SKM-1 treated with dmso at 0.1 percent for 144 hours (cell line): ENCODE measurements at regions not wholly inside any gene's neighbourhood (a gene's known extent, or its start where the extent isn't known, plus 50 kb on each side); places are given as distances from the start of the nearest gene placed in this dataset.
"Not testable (repeated sequence)": the region's sequence is repeated elsewhere in the genome, so short reads cannot be mapped to it uniquely, and the experiment has no call there.

ENCODE experiments used
- DNase-seq: peaks from one replicate; lab custom pipeline; 2025; ENCODE audit not compliant: unreplicated experiment; lab: John Stamatoyannopoulos, UW

- no peak for DNase-seq
These were observed 244.4 kb downstream of the DAD1 start for GRCh38 chr14:22344673-22345072.

GRCh38 chr14:22344209-22344608 is 244.8 kb downstream of the DAD1 start:
- DNase-seq: not testable (repeated sequence)

GRCh38 chr14:22341049-22341448 is 248.0 kb downstream of the DAD1 start:
- no peak for DNase-seq

GRCh38 chr14:22338917-22339715 is 249.9 kb downstream of the DAD1 start:
- no peak for DNase-seq

GRCh38 chr14:22338381-22338780 is 250.6 kb downstream of the DAD1 start:
- DNase-seq: no peak

GRCh38 chr14:22337938-22338337 is 251.1 kb downstream of the DAD1 start:
- no peak for DNase-seq

- no peak for DNase-seq
These were observed 251.5 kb downstream of the DAD1 start for GRCh38 chr14:22337521-22337920.

GRCh38 chr14:22336031-22336430 is 253.0 kb downstream of the DAD1 start:
- no peak for DNase-seq

- DNase-seq: no peak
These were observed 254.4 kb downstream of the DAD1 start for GRCh38 chr14:22334627-22335026.

GRCh38 chr14:22334275-22334577 is 254.8 kb downstream of the DAD1 start:
- no peak for DNase-seq

GRCh38 chr14:22333422-22334274 is 255.4 kb downstream of the DAD1 start:
- no peak for DNase-seq

- no peak for DNase-seq
These were observed 256.2 kb downstream of the DAD1 start for GRCh38 chr14:22332686-22333421.

GRCh38 chr14:22329371-22329770 is 259.7 kb downstream of the DAD1 start:
- no peak for DNase-seq

GRCh38 chr14:22325676-22326400 is 263.2 kb downstream of the DAD1 start:
- no peak for DNase-seq

GRCh38 chr14:22320362-22320750 is 268.7 kb downstream of the DAD1 start:
- DNase-seq: no peak

- DNase-seq: peak; percentile 21
These were observed 269.3 kb downstream of the DAD1 start for GRCh38 chr14:22319526-22320361.

GRCh38 chr14:22318951-22319350 is 270.1 kb downstream of the DAD1 start:
- DNase-seq: no peak

GRCh38 chr14:22316473-22316872 is 272.6 kb downstream of the DAD1 start:
- DNase-seq: no peak

GRCh38 chr14:22315336-22315735 is 273.7 kb downstream of the DAD1 start:
- no peak for DNase-seq

GRCh38 chr14:22314183-22314820 is 274.7 kb downstream of the DAD1 start:
- DNase-seq: peak; percentile 15
